ENCODE measurements at regions not wholly inside any gene's neighbourhood (a gene's known extent, or its start where the extent isn't known, plus 50 kb on each side); places are given as distances from the start of the nearest gene placed in this dataset.
"Not testable (repeated sequence)": the region's sequence is repeated elsewhere in the genome, so short reads cannot be mapped to it uniquely, and the experiment has no call there.

- DNase-seq (ENCODE audit: low read depth, low spot score), result no peak
These were observed 374.9 kb downstream of the MAT2B start for GRCh38 chr5:163880302-163880701.

- no peak for DNase-seq (ENCODE audit: low read depth, low spot score)
These were observed 379.7 kb downstream of the MAT2B start for GRCh38 chr5:163885117-163885516.

- no peak for DNase-seq (ENCODE audit: low read depth, low spot score)
These were observed 382.4 kb downstream of the MAT2B start for GRCh38 chr5:163887854-163888253.

- no peak for DNase-seq (ENCODE audit: low read depth, low spot score)
These were observed 382.9 kb downstream of the MAT2B start for GRCh38 chr5:163888366-163888765.

GRCh38 chr5:163889369-163889768, 383.9 kb downstream of the MAT2B start:
- DNase-seq (ENCODE audit: low read depth, low spot score), result no peak

- no peak for DNase-seq (ENCODE audit: low read depth, low spot score)
These were observed 384.8 kb downstream of the MAT2B start for GRCh38 chr5:163890261-163890660.

GRCh38 chr5:163893281-163893680, 387.9 kb downstream of the MAT2B start:
- DNase-seq (ENCODE audit: low read depth, low spot score), result no peak

- no peak for DNase-seq (ENCODE audit: low read depth, low spot score)
These were observed 389.2 kb downstream of the MAT2B start for GRCh38 chr5:163894645-163895044.

- DNase-seq (ENCODE audit: low read depth, low spot score), result no peak
These were observed 393.5 kb downstream of the MAT2B start for GRCh38 chr5:163898873-163899272.

GRCh38 chr5:163907783-163908182, 402.4 kb downstream of the MAT2B start:
- not testable (repeated sequence) for DNase-seq (ENCODE audit: low read depth, low spot score)

- DNase-seq (ENCODE audit: low read depth, low spot score), result no peak
These were observed 402.8 kb downstream of the MAT2B start for GRCh38 chr5:163908253-163908652.

- no peak for DNase-seq (ENCODE audit: low read depth, low spot score)
These were observed 404.8 kb downstream of the MAT2B start for GRCh38 chr5:163910226-163910625.

- DNase-seq (ENCODE audit: low read depth, low spot score), result no peak
These were observed 406.6 kb downstream of the MAT2B start for GRCh38 chr5:163912046-163912445.

- DNase-seq (ENCODE audit: low read depth, low spot score), result no peak
These were observed 408.1 kb downstream of the MAT2B start for GRCh38 chr5:163913548-163913947.

GRCh38 chr5:163914910-163915309, 409.5 kb downstream of the MAT2B start:
- DNase-seq (ENCODE audit: low read depth, low spot score), result no peak

GRCh38 chr5:163915481-163915961, 410.1 kb downstream of the MAT2B start:
- DNase-seq (ENCODE audit: low read depth, low spot score), result no peak

GRCh38 chr5:163916376-163916775, 411.0 kb downstream of the MAT2B start:
- DNase-seq (ENCODE audit: low read depth, low spot score), result no peak

GRCh38 chr5:163916861-163917260, 411.4 kb downstream of the MAT2B start:
- no peak for DNase-seq (ENCODE audit: low read depth, low spot score)

- DNase-seq (ENCODE audit: low read depth, low spot score), result no peak
These were observed 412.3 kb downstream of the MAT2B start for GRCh38 chr5:163917747-163918146.

- DNase-seq (ENCODE audit: low read depth, low spot score), result not testable (repeated sequence)
These were observed 429.6 kb downstream of the MAT2B start for GRCh38 chr5:163934990-163935389.

GRCh38 chr5:163938595-163938994, 433.2 kb downstream of the MAT2B start:
- DNase-seq (ENCODE audit: low read depth, low spot score), result no peak

- no peak for DNase-seq (ENCODE audit: low read depth, low spot score)
These were observed 435.7 kb downstream of the MAT2B start for GRCh38 chr5:163941079-163941478.

GRCh38 chr5:163943546-163943945, 438.1 kb downstream of the MAT2B start:
- DNase-seq (ENCODE audit: low read depth, low spot score), result no peak

GRCh38 chr5:163944738-163945137, 439.3 kb downstream of the MAT2B start:
- no peak for DNase-seq (ENCODE audit: low read depth, low spot score)

Measured in brain pericyte (primary cell).